HG03045 (cell line): ENCODE measurements at regions not wholly inside any gene's neighbourhood (a gene's known extent, or its start where the extent isn't known, plus 50 kb on each side); places are given as distances from the start of the nearest gene placed in this dataset.

ENCODE experiments used
- ATAC-seq: cut with Tn5 transposase; IDR thresholded peaks from one replicate; pipeline ENCODE4 v1.9.1; 2021; ENCODE audit warnings: mild to moderate bottlenecking, moderate library complexity; ENCODE audit not compliant: unreplicated experiment

DNA sequence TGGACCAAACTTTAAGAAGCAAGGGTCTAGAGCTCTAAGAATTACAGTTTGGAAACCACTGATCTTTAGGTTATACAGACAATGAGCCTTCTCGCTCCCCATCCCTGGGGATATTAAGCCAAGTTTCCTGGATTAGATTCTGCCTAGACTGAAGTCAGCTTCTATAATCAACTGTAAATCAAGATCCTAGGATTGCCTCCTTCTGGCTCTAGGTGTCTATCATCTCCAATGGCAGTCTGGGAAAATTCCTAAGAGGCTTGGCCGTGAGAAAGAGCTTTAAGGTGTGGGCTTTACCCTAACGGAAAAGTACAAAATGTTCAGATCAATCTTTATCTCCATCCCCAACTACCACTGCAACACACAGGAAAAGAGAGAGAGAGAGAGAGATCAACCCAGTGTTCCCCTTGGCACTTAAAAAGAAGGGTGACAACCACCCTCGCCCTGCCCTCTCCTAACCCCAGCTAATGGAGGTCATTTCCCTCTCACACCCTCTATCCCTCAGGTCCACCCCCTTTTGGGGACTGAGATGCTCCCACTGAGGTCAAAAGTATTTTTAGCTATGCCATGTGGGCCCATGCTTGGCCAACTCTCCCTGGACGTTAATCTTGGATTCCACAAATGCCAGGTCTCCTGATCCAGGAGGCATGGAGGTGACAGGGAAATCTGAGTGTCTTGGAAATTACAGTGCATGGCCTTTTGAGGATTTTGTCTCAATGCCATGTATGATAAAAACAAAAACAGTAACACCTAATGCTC lies 202.8 kb upstream of the BCL6 start:
- no peak for ATAC-seq

DNA sequence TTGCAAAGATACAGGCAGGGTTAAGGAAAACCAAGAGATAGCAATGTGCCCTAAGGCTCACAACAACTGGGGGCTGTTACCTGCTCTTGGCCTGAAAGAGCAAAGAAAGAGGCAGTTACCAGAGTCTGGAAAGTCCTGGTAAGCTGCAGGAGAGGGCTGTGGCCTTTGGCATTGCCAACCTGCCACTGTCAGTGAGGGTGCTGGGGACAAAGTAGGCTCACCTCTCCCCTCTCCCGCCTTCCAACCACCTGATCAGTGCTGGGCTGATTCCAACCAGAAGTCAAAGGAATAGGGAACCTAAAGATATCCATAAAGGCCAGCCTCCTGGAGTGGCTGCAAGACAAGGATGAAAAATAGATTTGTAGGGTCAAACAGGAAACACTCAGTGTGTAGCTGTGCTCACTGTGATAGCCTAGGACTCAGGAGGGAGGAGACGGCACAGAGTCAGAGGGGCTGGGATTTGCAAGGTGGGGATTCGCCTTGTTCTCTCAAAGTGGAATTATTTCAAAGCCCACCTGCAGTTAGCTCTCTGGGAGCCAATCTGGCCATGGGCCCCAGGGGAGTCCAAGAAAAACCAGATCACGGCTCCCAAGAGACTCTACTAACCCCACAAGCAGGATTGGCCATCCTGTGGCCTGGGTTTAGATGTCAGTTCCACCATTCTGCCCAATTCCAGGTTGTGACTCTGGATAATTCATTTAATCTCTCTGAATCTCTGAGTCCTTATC lies 204.0 kb upstream of the BCL6 start:
- no peak for ATAC-seq

DNA sequence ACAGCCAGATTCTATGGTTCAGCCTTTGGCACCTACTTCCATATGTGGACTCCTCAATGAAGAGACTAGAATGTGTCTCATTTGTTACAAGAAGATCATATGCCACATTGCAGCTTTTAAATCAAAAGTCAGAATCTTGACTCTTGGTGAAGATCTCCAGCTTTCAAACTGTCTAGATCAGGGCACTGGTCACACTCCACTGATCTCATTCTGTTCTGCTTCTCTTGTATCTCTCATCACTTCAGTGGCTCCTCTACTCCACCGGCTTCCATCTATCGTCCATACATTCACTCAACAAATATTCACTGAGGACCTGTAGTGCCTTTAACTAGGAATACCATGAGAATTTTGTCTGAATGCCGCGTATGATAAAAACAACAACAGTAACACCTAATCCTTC lies 203.3 kb upstream of the LPP start:
- ATAC-seq: no peak

DNA sequence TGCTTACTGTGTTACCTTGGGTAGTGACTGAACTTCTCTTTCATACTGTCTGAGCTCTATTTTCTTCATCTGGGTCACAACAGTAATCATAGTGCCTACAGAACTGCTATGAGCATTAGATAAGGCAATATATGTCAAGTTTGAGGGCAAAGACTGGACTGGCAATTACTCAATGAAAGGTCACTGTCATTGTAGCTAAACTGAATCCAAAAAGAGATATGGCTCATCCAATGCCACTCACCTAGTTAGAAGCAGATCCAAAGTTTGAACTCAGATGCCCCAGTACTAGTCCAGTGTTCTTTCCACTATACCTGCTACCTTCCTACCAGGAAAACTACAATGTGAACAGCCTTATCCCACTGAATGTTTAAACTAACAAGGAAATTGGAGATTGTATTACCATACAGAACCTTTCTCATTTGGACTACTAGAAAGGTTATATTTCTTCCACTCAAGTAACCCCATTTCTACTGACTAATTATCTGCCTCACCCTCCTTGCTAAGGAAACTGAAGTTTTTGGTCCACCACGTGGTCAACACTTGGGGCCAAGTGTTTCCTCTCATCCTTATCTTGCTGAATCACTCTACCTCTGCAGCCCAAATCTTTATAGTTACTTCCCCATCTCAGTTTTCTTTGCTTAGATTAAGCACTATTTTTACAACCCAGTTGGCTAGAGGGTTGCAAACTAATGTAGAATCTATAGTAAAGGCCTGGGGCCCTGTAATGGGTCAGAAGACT lies 202.3 kb upstream of the LPP start:
- ATAC-seq: no peak

DNA sequence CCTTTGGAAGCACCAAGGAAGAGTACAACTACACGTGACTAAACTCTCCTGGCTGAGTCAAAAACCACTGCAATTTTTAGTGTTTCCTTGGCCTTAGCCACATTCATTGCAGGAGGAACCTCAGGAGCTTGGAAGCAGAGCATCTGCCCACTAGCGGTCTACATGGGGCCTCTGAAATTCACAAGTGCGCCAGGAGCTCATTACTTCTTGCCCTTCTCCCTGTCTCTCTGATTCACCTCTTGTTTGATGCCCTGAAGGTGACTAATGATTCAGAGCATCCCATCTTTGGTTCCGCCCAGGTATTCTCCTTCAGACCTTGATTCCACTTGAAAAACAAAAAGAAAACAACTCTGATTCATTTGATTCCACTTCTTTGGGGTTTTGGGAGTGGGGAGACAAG lies 201.1 kb upstream of the LPP start:
- no peak for ATAC-seq

DNA sequence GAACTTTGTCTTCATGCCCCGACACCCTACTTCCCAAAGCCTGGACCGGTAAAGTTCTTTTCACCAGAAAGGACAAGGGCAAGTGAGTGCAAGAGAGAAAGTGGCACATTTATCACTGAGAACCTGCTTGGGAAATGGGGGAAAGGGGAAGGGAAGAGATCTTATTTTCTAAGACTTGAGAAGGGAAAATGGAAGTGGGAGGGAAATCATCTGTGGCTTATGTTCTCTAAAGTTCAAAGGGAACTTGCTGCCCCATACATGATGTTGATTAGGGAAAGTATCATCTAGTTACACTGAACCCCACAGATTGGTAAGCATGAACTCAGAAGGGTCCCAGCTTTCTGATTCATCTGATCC lies 199.5 kb upstream of the LPP start:
- ATAC-seq: no peak

DNA sequence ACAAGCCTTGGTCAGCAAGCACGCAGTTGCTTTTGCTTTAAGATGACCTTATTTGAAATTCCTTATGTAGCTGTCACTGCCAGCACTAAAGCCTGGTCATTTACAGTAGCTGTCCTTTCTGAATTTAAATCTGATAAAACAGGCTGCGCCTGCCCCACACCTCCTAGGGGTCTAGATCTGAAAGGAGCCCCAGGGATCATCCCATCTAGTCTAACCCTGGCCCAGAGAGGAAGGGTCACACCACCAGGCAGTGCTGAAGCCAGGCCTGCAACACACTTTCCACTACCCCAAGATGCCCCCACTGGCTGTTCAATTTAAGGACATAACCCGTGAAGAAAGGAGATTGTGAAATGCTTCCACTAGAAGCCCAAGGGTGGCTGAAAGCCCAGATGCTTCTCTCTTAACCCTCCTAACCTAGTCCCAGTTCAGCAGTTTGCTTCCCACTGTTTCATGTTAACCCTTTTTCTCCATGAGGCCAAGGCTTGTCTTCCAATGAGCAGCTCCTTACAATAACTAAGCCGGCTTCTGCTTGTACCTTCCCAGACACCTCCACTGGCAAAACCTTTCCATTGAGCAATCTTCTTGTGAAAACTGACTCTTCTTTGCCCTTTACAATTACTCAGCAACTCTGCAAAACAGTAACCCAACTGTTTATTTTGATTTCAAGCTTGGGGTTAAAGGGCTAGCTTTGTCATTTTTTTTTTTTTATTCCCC lies 198.9 kb upstream of the LPP start:
- ATAC-seq: no peak

DNA sequence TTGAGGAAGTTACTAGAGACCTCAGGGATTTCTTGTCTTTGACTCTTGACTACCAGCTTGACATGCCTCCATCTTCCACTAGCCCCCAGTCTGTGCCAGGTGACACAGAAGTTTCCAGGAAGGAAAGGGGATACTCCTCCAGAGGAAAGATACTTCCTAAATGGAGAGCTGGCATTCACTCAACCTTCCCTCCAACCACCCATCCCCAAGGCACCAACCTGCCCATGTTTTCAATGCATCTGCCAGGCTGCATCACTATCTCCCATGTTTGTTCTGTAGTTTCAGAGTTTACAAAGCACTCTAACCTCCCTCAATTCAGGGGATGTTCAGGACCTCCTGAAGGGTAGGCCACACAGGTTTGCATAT lies 198.4 kb upstream of the LPP start:
- ATAC-seq: no peak

DNA sequence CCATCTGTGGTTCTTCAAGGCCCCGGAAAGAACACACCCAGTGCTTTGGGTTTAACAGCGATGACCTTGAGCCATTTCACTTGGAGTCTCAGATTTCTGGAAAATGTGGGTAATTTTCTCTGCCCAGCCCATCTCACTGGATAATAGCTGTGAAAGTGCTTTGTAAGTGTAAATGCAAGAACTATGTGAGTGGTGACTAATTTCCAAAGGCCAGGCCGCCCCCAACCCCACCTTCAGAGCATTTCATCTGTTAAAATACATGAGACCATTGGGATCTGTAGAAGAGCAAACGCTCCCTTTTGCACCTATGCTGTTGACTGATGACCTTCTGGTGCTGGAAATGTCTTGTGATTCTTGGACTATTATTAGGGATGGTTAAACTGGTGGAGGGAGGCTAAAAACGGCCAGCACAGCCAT lies 196.8 kb upstream of the LPP start:
- ATAC-seq: no peak

DNA sequence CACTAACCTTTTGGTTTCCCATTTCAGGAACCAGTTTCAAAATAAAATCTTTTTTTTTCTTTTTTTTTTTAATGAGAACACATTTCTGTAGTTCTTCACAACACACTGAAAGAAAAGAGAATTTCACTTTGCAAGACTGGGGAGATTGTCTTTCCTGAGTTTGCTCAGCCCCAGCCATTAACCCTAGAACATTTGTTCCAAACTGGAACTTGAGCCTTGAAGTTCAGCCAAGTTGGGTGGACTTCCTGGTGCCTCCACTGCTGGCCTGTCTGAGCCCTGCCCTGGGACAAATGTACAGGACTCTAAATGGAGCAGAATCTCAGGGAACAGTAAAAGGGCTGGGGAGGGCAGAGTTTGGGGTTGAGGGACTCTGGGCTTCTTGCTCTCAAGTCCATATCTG lies 196.4 kb upstream of the LPP start:
- no peak for ATAC-seq

DNA sequence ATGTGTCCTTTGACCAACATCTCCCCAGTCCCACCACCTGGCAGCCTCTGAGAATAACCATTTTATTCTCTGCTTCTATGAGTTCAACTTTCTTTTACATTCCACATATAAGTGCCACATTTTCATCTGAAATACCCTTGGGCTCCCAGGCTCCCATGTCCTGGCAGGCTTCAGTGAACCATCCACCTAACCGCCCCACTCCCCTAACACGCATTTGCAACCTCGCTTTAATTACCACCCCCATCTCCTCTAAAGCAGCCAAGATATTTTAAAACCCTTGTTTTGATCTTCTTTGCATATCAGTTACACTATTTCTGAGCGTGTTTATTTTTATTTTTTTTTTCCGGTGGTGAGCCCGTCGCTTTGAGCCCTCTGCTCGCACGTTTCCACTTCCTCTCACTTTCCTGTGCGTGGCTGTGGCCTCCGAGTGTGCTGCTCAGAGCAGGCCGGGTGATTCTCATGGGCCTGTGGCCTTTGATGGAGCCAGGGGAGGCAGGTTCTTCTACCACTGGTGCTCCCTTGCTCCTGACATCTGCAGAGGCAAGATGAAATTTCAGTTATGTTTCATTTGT lies 195.4 kb upstream of the LPP start:
- ATAC-seq: no peak

DNA sequence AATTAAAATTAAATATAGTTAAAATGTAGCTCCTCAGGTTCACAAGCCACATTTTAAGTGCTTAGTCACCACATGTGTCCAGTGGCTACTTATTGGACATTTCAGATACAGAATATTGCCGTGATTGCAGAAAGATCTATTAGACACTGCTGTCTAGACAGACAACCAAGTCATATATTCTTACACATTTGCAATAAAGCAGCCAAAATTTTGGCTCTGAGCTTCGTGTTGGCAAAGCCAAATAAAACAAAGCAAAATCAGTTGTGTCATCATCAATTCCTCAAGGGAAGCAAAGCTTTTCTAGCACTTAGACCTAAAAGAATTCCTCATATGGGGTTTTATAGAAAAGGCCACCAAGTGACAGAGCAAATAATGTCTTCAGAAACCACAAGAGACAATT lies 193.1 kb upstream of the LPP start:
- ATAC-seq: no peak

DNA sequence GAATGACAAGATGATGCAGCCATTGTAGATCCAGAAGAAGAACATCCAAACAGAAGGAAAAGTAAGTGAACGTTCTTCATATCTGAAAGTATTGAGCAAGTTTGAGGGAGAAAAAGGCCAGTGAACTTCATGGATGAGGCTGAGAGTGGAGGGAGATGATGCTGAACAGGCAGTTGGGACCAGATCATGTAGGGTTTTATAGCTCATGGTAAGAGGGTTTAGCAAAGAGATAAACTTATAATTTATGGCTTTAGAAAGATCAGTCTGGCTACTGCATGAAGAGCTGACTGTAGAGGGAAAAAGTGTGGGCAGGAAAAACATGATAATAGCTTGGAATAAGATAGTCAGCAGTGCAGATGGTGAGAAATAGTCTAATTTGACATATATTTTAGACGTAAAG lies 192.6 kb upstream of the LPP start:
- ATAC-seq: no peak

DNA sequence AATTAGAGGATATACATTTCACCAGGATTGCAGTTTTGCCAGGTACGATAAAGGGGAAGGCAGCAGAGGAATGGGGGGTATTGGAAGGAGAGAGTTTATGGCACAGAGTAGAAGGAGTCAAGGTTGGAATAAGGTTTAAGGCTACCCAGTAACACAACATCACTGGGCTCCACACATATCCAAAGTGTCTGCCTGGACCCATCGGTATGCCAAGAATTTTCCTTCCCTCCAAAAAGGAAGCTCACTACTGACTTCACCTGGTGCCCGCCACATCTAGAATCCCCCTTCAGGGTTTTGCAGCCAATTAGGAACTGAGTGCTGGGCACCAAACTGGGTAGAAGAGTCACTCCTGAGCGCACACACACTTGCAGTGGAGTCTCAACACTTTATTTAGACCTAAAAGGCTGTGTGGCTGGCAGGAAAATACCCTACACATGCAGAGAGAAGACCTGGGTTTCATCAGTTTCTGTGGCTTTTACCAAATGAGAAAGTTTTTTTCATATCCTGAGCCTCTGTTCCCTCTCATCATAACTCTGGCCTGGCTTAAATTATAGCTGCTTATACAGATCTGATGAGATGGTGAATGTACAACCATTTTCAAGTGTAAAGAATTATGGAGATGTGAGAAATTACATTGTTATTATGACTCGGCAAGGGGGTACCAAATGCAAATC lies 190.8 kb upstream of the LPP start:
- no peak for ATAC-seq

DNA sequence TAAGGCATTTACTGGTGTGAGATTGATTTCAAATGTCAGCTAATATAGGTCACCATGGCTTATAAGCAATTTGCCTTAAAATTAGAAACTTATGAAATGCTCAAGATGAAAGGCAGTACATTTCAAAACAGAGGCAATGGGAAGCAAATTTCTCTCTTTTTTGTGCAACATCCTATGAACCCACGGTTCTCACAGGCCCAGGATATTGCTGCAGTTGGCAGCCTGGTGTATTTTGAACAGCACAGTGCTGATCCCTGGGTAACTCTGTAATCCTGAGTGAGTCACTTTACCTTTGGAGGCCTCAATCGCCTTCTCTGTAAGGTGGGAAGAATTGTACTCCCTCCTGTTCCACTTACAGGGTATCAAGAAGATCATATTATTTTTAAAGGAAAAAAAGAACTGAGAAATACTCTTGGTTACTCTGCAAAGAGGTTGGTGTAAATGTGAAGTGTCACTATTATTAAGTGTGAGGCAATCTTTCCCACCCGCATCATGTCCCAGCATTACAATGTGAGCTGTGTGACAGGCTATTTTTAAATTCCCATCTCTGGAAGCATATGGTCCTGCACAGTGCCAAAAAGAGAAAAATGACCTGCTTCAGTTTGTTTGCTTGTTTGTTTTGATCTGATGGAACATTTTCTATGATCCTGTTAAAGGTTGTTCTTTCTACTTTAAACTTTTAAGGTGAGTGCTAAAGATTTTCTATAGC lies 190.1 kb upstream of the LPP start:
- ATAC-seq: no peak

DNA sequence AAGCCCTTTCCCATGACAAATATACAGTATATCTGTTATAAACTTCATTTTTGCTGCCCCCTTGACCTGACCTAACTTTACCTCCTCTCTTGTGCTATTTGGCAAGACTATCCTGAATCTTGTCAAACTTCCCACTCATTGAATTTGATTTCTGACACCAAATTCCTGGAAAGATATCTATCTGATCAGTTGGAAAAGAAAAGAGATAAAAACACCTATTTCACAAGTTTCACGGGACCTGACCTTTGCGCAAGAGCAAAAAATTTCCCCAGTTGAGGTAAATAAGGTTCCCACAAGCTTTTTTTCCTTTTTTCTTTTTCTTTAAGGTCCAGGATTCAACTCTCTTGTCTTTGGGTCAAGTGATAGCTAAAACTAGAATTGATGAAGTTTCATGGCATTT lies 189.2 kb upstream of the LPP start:
- no peak for ATAC-seq

DNA sequence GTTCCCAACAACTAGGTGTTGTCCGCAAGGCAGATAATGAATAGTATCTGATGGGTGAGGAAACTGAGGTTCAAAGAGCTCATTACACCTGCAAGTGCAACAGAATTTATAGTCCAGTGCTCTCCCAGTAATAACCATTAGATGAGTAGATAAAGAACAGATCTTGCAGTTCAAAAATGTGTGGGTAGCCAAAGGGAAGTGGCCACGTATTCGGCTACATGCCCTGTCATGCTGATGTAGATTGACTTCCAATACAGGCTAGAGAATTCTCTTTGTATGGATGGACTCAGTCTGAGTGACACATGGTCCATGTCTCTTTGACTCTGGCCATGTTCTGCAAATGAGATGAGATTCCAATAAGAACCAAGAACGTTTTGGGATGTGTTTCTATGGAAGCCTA lies 187.9 kb upstream of the LPP start:
- no peak for ATAC-seq

DNA sequence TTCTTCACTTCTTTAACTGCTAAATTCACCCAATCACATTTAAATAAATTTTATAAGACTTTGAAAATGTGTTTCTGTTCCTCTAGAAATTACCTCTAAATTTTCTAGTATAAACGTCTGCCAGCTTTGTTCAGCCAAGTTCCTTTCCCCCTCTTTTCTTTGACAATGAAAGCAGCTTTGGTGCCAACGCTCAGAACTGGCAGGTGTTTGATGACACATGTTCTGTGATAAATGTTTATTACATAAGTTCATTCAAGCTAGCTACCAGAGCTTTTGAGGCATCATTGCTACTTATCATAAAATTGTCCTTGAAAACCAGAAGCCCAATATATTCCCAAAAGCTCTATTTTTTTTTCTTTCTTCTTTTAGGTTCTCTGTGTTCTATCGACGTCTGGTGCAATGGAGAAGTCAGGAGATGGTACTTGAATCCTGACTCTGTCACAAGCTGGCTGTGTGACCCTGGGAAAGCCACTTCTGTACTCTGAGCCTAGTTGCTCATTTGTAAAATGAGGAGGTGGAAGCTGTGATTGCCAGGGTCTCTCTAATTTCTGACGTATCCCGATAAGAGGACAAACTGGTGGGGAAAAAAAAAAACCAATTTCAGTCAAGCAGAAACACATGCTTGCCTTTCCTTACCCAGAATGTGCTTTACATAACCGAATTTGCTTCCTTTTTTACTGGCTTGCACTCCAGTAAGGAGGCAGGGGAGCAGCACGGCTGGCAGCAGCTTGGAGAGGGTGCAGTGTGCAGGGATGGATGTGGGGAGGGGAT lies 187.1 kb upstream of the LPP start:
- no peak for ATAC-seq

DNA sequence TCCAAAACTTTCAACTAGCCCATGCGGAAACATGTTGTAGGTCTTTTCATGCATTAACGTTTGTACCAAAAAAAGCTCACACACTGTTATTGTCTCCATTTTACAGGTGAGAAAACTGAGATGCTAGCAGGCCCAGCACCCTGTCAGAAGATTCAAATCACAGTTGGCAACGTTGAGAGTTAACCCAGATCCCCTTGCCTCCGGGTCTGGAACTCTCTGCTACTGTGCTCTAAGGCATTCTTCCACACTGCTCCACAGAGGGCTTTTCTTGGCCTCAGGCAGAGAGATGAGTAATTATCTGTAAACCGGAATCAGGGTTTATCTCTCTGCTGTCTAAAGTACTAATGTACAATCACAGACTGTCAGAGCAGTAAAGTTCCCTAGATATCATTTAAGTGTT lies 186.0 kb upstream of the LPP start:
- ATAC-seq: no peak
